NCI-H1105 treated with DMSO at 0.1 percent for 48 hours (cell line): ENCODE measurements at regions not wholly inside any gene's neighbourhood (a gene's known extent, or its start where the extent isn't known, plus 50 kb on each side); places are given as distances from the start of the nearest gene placed in this dataset.
"Not testable (repeated sequence)": the region's sequence is repeated elsewhere in the genome, so short reads cannot be mapped to it uniquely, and the experiment has no call there.

Experiments used
- DNase-seq: peaks from one replicate; lab custom pipeline; 2025; lab: John Stamatoyannopoulos, UW

DNA sequence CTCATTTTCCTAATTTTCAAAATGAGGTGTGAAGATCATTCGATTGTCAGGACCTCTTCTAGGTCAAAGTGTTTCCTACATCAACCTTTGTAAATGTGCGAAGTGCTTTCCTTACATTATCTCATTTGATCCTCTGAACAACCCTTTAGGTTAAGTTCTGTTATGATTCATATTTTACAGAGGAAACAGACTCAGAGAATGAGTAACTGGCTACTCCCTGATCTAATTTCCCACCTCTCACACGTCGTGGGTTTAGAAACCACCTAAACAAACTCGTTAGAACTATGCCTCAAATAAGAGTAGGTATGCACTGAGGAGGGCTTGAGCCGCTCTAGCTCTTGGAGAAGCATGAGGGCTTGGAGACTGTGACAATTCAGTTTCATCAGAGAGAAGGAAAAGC is 148.6 kb downstream of the CD47 start:
- no peak for DNase-seq

DNA sequence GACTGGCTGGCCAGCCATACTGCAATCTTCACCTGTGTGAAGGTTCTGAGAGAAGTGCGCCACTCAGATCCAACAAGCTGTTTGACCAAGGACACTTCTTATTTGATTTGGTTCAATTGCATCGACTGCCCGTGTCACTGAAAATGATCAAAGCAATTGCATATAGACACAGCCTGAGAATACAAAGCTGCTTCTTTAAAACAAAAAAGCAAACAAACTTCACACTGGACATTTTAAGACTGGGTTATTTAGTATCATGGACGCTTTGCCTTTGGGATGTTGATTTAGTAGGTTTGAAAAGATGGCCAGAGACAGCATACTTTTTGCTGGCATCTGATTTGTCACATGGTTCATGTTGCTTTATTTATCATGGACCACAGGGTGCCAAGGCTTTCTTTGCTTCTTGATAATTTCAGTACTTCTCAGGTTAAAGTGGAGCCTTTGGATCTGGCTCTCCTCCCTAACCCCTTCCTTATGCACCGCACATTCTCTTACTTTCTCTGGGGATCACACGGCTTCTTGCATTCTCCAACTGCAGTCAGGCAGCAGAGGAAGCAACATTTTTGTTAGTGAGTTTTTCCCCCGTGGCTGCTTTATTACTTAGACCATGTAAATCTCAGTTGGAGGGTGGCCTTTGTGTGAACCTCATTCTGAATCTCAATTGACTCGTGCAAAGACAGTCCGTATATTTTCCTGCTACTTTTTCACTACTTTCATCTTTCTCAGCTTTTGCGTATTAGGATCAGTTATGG is 151.0 kb downstream of the CD47 start:
- DNase-seq = no peak

DNA sequence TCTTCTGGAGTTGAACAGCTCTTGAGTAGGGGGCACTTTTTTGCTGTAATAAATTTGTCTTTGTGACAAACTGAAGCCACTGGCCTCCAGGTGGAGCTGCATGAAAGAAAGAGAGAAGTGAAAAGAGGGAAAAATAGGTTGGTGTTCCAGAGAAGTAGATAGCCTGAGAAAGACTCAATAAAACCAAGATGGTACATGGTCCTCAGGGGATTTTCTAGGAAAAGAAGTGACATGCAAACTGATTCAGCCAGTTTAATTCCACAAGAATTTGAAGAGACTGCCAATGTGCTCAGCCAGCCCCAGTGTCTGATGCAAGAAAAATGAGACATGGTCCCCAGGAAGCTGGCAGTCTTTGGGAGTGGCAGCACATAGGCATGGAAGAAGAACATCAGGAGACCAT is 152.7 kb downstream of the CD47 start:
- peak; percentile 55 for DNase-seq

DNA sequence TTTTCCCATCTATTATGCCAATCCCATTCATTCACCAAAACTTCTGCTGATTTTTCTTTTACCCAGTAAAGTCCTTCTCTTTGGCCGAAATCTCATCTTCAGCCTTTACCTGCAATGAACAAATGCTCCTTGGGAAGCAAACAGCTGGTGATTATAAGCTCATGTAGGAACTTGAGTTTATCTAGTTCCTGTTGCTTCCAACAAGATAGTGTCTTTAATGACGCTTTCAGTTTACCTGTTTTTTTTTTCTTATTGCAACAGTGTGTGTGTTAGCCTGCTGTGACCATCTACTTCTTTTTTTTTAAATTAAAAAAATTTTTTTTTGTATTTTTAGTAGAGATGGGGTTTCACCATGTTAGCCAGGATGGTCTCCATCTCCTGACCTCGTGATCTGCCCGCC is 156.0 kb downstream of the CD47 start:
- DNase-seq = no peak

DNA sequence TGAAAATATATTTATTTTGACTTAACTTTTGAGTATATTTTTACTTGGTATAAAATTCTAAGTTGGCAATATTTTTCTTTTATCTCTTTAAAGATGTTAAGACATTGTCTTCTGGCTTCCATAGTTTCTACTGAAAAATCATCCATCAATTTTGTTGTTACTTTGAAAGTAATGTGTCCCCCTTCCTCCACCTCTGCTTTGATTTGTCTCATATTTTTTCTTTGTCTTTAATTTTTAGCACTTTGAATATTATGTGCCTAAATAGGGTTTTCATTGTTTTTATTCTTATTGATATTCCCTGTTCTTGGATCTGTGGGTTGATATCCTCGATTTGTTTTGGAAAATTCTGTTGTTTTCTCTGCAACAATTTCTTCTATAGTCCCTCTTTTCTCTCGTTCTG is 157.4 kb downstream of the CD47 start:
- no peak for DNase-seq

DNA sequence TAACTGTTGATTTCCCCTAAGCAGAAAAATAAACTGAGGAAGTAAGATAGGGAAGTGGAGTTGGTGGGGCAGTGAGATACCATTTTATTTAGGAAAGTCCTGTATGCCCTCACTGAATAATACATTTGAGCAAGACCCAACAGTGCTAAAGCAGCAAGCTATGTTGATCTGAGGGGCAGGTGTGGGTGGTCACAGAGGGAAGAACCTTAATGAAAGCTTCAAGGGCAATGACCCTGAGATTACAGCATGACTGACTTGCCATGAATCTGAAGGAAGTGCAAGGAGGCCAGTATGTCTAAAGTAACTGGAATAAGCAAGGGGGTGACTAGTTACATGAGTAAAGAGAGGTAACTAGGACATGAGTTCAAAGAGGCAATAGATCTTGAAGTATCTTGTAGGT is 159.5 kb downstream of the CD47 start:
- no peak for DNase-seq

DNA sequence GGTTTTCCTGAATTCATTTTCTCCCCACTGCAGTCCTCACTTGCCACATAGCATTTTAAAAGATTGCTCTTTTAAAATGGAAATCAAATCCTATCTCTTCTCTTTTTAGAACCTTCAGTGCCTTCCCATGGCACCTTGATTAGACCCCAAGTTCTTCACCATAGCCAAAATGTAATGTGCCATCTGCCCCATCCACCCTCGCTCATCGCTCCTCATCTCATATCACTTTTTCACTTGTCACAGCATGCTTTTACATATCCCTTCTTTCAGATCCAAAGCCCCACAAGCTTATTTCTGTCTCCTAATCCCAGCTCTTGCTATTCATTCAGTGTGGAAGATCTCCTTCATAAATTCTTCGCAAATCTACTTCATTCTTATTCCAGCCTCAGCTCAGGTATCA is 161.7 kb downstream of the CD47 start:
- no peak for DNase-seq

DNA sequence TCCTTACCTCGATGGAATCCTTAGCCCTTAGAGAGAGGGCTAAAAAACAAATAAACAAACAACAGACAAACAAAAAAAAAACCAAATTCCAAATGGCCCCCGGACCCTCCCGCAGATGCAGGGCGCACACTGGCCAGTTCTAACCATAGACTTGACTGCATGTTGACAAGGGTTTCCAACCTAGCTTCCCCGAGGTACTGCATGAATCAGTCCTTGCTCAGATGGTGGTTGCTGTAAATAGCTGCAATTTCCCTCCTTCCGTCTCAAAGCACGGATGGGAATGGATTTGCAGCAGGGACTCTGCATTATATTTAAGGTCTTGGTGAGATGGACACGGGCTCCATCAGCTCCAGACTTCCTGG is 162.8 kb downstream of the CD47 start:
- peak; percentile 47 for DNase-seq

DNA sequence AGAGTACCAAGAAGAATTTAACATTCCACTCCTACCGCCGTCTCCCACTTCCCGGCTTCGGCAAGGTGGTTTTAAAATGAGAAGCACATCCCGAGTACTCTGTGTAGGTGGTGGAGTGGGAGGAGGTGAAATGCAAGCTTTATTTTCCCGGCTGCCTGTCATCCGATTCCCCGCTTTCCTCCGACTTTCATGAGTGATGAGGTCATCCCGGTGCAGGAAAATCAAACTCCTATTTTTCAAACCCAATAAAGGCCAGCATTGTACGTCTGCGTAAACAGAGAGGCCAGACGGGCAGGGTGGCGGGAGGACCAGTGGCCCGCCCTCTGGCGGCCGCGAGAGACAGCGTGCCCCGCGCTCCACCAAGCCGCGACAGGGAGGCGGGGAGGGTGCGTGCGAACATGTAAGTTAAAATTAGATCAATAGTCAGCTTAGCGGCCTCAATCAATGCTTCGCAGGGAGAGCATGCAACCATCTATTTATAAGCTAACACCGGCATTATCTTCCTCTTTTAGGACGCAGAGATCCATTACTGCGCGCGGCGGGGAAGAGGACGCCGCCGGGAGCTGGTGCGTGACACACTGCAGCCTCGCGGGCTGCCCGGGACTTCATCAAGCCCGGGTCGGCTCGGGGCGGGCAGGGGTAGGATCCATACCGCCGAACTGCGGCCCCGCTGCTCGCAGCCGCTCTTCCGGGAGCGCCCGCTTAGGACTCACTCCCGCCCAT is 163.3 kb downstream of the CD47 start:
- DNase-seq = peak; percentile 84

DNA sequence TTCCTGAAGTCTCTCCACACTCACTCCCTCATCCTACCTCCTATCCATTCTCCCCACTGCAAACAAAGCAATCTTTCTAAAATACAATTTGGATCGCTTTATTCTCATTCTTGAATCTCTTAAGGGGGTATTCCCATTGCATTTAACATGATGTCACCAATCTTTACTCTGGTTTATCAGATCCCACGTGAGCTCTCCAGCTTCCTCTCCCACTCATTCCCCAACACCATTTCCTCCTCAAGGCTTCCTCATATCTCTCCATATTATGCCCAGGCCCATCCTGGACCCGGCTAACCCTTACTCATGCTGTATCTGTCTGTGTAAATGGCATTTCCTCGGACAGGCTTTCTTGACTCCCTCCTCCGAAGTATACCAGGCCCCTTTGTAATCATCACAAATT is 165.0 kb downstream of the CD47 start:
- no peak for DNase-seq

DNA sequence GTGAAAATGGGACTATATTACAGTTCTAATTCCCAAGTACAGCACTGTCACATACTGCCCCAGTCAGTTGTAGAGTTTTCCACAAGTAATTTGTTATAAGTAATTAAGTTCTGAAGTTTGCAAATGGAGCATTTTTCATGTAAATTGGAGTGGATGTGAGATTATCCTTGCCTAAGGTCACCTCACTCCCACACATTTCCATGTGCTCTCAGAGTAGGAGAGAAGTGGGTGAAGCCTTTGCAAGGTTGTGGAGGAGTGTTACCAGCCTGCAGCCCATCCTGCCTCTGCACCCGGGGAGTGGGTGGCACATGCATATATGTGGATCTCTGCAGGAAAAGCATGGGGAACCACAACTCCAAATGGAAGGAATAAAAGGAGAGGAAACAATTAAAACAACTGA is 169.8 kb downstream of the CD47 start:
- no peak for DNase-seq

DNA sequence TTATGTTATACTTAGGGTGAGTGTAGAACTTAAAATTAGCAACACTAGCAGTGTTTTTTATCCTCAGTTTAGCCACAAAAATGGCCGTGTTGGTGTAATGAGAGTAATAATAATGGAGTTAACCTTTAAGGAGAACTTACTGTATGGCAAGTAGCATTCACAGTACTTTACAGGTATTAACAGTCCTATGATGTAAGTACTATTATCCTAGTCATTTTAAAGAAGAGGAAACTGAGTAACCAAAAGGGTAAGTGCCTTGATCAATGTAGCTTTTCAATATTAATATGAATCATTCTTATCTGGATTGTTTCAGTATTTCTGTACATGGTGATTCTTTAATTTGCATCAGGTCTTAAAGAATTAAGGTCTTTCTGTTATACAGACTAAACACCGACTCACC is 170.3 kb downstream of the CD47 start:
- no peak for DNase-seq

DNA sequence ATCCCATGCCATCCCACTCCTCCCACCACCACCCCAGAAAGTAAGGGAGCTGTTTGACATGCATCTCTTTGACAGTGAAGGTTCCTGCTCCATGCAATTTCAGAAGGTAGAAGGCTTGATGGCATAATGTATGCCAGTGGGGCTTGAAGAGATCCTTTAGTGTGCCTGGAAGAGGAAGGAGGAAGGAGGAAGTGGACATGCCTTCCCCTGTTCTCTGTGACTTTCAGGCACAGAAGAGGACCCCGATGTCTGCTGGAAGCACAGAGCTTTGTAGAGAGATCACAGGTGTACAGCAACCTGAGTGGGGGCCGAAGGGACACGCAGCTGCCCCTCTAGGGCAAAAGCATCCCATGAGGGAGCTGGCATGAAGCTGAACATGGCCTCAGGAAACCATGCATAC is 171.6 kb downstream of the CD47 start:
- DNase-seq = no peak

DNA sequence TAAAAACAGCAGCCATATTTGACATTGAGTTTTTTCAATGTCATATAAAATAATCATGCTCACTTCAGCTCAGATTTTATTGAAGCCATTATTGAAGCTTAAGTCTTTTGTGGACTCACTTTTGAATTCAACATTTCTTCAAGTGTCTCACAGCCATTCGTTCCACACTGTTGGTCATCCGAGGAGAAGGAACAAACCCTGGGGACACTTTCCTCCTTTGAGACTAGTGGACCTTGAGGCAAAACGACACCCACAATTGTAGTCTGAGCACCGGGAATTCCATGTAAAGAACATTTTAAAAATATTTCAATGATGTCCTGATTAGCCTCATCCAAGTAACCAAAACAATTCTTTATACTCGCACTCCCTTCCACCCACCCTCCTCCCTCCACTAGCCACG is 174.7 kb downstream of the CD47 start:
- no peak for DNase-seq

DNA sequence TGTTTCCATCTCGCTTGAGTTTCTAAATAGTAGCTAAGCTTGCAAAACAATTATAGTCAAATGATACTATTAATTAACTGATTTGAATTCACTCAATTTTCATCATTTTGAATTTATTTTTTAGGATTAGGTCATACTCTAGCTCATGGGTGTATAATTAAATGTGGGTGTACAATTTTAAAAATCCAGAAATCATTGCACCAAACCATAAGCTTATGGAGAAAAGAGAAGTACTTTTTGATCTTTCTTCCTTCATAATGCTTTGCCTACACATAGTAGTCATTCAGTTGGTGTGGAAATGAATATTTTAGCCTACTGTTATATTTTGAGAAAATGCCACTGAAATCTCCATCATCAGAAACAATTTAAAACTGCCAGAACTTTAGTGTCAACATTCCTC is 175.1 kb downstream of the CD47 start:
- DNase-seq = no peak

DNA sequence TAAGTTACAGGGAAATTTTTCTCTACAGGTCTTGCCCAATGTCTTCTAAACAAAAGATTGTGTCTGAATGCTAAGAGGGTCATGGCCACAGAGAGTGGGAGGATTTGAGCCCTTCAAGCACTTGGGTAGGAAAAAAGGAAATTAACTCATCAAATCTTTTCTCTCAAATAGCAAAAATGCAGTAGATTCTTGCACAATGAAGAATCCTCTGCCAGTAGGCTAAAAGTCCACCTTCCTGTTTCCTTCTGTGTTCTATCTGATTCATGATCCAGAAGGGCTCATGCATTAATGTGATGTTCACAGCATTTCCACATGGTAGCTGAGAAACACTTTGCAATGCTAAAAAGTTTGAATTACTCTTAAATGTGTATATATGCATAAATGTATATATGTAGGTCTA is 177.1 kb downstream of the CD47 start:
- DNase-seq = no peak

DNA sequence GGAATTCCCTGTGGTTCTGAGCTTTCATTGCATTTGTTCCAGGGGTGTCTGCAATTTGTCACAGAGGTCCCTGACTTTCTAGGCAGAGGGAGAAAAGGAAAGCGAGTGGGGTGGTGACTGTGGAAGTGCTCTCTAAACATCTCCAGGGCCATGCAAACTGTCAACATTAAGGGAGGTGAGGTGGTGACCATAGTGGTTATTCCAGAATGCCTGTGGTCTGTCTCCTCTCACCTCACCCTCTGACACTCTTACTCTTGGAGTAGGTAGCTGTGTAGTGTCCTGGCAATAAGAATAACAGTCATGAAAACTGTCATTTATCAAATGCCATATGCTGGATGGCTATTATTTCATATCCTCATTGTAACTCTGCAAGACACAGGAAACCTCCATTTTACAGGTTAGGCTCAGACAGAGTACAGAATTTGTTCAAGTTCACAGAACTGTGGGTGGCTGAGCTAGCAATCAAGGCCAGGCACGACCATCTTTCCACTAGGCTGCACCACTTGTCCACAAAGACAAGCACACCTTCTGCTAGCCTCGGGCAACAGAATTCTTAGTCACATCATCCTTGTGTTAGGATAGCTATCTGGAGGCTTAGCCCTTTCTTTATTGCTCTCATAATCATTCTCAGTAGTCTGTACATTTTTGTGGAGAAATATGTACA is 179.4 kb downstream of the CD47 start:
- DNase-seq = no peak

DNA sequence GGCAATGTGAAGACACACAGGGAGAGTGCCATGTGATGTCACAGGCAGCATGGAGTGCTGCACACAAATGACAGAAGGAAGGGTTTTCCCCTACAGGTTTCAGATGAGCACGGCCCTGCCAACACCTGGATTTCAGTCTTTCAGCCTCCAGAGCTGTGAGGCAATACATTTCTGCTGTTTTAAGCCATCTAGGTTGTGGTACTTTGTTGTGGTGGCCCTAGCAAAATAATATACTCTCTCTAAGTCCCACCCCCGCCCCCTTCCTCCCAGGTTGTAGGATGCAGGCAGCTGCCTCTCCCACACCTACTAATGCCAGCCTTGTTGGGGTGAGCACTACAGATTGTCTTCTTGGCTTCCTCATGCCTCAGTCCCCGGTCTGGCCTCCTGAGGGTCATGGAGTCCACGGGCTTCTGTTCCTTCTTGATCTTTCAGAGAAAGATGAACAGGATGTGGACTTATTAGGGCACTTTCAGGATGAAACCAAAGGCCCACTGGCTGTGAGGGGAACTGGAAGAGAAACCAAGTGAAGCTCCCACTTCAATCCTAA is 180.0 kb downstream of the CD47 start:
- no peak for DNase-seq

DNA sequence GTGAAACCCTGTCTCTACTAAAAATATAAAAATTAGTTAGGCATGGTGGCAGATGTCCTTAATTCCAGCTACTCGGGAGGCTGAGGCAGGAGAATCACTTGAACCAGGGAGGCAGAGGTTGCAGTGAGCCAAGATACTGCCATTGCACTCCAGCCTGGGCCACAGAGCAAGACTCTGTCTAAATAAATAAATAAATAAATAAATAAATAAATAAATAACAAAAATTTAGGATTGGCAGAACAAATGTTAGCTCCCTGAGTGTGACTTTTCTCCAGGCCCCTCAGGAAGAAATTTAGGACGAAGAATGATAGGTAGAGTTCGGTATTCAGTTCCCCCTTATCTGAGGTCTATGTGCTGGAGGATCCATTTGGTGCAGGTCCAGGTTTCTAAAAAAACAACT is 181.2 kb downstream of the CD47 start:
- not testable (repeated sequence) for DNase-seq

DNA sequence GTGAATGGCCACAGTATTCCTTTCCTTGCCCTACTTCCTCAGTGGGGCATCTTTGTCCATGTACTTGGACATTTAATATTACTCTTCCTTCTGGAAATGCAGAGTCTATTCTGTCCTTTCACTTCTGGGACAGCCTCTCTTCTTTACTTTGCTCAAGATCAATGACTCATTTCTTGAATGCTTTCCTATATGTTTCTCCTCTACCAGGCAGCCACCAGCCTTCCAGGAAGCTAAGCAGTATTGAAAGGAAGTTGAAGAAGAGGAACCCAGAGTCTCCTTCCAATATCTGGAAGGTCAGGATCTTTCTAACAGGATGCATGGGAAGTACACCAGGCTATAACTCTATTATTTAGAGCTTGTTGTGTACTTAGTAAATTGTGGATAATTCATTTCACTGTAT is 182.8 kb downstream of the CD47 start:
- no peak for DNase-seq

DNA sequence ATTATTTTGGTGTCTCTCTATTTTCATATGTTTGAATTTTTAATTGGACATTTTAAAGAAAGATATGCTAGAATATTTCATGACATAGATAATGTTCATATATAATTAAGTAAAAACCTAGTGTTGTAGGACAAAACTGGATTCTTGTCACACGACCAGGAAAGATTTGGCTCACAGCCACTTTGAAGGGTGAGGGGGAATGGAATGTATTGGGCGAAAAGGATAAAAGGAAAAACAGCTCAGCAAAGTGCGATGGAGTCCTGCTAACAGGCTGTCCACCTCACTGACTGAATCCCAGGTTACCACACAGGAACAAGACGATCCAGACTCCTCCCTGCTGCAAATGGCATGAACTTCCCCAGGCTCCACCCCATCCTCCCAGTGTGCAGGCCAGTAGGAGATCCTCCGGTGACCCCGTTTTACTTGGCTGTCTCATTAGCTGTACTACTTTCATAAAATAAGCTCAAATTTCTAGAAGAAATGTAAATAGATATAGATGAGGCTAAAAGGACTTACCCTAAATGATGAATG is 186.2 kb downstream of the CD47 start:
- DNase-seq = no peak

DNA sequence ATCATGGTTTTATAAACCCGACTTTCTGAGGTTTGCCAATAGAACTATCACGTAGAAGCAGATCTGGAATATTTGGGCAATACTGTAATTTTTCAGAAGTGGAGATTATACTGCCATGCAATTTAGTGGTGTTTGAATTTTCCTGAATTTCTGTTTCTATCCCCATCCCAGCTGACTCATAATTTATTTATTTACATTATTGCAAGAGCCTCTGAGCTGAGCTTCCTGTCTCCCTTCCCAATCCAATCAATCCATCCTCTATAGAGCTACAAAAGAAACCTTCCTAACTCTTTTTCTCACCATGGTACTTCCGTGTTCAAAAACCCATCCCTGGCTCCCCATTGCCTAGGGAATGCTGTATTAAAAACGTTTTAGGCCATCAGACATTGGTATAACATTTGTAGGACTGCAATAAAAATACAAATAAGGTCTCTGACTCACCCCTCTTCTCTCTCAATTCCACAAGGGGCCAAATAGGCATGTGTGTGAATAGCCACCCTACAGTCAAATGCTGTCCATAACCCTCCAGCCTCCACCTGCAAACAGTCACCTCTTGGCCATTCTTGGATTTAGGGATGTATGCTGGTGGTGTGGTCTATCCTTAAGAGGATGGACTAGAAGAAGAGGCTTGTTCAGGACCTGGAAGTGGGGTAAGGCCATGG is 190.7 kb downstream of the CD47 start:
- no peak for DNase-seq
